ENCODE measurements at regions not wholly inside any gene's neighbourhood (a gene's known extent, or its start where the extent isn't known, plus 50 kb on each side); places are given as distances from the start of the nearest gene placed in this dataset.
"Not testable (repeated sequence)": the region's sequence is repeated elsewhere in the genome, so short reads cannot be mapped to it uniquely, and the experiment has no call there.

GRCh38 chr11:128031538-128032134, 555.7 kb downstream of the ETS1 start:
- TF ChIP-seq CTCF (IDR thresholded peaks at IDR 0.05) = peak; percentile 59 to 73 (median 62)
- TF ChIP-seq POLR2A (IDR thresholded peaks at IDR 0.05; ENCODE audit: low read depth) = not testable (repeated sequence)
